Tongue (tissue), 1 donor: ENCODE measurements at regions not wholly inside any gene's neighbourhood (a gene's known extent, or its start where the extent isn't known, plus 50 kb on each side); places are given as distances from the start of the nearest gene placed in this dataset.
"Not testable (repeated sequence)": the region's sequence is repeated elsewhere in the genome, so short reads cannot be mapped to it uniquely, and the experiment has no call there.

Source experiments
- DNase-seq: peaks from one replicate; pipeline ENCODE4 v3.0.0-alpha.2; 2015

DNA sequence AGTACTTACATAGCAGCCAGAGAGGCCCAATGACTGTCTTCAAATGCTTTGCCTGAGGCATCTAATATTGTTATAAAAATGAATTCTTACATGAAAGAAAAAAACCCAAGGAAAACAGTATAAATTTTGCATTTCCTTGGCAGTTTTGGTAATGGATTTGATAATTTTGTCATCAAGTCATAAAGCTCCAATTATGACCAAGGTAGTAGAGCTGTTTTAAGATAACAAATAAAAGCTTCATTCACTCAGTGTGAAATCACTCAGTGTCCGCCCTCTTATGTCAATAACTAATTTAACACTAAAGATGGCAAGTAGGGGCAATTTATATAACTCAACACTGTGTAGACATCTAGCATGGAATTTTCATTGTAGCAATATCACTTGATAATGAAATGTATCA, 193.9 kb downstream of the ANKRD7 start:
- DNase-seq: no peak

DNA sequence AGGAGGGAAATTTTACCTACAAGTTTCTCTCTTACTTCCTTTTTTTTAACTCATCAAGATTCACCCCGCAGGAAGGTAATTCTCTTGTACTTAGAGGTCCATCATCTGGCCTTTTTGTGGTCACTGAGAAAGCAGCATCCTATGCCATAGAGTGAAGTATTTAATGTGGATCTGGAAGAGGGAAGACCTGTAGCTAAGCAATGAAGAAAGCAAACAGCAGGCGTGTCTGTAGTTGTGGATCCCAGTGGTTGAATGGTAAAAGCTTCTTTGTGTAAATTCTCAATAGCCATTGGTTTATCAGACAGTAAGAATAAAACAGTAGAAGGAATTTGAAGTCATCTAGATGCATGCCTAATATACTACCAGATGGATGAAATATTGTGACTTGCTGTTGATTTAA, 196.4 kb downstream of the ANKRD7 start:
- DNase-seq: no peak

DNA sequence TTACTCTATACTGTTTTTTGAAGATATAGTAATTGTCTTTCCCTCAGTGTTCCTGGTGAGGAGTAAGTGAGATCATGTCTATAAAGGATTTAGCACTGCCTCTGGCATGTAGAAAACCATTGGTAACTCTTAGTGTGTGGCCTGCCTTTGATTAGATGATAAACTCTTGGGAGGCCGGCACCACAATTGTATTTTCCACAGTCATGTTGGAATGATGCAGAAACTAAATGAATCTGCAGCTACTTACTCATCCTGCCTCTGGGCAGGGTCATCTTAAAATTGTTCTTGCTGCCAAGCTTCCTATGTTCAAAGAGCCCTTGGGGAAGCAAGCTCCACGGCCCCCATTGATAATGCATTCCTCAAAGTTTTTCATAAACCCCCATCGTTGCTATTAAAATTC, 204.6 kb downstream of the ANKRD7 start:
- DNase-seq: no peak

DNA sequence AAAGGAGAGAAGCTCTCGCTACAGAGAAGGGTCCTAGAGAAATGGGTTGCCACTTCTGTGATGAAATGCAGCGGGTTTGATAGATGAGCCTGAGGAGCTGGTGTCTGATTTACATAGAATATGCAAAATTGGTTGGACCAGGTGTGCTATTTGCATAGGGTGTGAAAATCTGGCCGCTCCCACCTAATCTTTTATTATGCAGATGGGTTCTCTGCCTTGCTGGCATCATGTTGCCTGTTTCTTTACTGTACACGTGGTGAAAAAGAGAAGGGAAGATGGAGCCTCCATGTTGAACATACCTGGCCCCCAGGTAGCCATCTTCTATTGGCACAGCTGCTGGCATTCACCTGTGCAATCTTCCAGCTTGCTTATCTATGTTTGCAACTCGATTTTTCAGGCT, 212.2 kb downstream of the ANKRD7 start:
- no peak for DNase-seq

DNA sequence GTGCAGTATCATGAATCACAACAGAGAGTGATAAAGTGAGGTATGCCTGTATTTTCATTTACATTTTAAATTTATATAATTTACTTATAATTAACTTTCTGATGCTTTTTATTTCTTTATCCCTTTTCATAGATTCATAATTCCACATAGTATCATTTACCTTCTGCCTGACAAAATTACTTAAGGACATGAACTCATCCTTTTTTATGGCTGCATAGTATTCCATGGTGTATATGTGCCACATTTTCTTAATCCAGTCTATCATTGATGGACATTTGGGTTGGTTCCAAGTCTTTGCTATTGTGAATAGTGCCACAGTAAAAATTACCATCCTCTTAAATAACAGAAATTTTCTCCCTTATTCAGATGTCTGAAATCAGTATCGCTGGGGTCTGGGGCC, 224.5 kb downstream of the ANKRD7 start:
- not testable (repeated sequence) for DNase-seq

DNA sequence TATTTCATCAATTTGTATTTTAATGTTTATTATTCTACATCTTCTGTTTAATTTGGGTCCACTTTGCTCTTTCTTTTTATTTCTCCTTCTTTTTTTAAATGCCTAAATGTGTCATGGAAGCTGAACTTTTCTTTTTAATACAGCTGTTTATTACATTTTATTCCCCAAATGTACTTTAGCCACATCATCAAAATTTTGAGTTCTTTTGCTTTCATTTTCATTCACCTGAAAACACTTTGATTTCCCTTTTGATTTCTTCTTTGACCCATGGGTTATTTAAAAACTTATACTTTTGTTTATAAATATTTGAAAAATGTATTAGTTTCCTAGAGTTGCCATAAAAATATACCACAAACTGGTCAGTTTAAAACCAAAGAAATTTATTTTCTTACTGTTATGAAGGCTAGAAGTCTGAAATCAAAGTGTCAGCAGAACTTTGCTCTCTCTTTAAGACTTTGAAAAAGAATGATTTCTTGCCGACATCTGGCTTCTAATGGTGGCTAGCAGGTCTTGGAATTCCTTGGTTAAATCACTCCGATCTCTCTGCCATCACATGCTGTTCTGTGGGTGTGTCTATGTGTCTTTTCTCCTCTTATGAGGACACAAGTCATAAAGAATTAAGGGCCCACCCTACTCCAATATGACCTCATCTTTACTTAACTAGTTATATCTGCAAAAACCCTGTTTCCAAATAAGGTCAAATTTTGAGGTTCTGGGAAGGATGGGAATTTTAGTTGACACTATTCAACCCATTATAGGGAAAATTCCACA, 225.5 kb downstream of the ANKRD7 start:
- no peak for DNase-seq

DNA sequence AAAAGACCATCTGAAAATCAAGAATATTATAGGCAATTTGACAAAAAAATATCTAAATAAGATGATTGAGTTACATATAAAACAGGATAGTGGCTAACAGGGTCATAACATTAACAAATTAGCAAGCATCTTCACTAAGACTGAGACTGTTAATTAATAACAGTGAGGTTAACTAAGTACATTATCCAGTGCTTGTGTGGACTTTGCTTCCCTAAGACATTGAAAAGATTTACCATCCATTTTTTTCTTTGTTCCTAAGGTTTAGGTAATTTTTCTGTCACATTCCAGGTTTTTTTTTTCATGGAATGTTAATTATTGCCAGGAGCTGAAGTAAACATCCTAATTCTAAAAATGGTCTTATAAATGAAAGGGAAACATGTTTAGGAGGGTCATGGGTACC, 227.6 kb downstream of the ANKRD7 start:
- DNase-seq: no peak

- DNase-seq: no peak
Observed at GRCh38 chr7:118467381-118467780, 242.9 kb downstream of the ANKRD7 start.

DNA sequence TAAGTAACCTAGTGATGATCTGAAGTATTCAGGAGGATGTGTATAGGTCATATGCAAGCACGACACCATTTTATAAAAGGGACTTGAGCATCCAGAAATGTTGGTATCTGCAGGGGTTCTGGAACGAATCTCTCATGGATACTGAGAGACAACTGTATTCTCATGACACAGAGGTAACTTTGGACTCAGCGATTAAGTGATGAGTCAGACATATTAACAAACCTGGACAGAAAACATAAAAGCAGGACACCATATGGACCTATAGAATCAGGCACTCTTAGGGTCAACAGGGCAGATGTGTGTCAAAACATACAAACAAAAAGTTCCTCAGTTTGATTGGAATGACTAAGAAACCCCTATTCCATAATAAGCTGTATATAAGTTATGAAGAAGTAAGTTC, 248.1 kb downstream of the ANKRD7 start:
- DNase-seq: no peak

DNA sequence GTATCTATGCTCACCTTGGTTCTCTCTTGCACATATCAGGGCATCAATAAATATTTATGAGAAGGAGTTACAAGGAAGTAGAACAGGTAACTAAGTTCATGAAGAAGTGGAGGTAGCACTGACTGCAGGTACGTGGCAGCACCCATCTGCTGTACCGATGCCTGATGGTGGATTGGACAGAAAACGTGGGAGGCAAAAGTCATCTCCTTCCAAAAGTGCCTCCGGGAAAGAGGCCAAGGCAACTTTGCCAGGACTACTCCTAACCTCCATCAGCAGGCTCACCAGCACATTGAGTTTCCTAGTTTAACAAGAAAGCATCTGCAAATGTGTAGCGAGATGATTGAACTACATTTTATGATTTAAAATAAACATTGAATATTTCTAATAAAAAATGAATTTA, 248.8 kb downstream of the ANKRD7 start:
- no peak for DNase-seq

DNA sequence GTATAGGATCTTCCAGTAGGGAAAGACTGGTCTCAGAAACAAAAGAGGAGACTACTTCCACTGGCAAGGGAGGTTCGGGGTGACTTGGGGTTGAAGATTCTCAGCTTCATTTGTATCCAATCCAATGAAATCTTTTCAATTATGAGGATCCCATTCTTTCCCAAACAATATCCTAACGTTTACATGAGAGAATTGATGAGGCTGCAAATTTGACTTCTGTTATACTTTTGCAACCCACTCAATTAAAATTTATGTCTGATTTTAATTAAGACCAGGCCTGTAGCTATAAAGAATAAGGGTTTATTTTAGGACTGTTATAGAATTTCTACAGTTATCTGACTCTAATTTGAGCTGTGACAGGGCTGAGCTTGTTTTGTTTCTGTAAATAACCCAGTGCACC, 251.5 kb downstream of the ANKRD7 start:
- DNase-seq: no peak

- DNase-seq: no peak
Observed at GRCh38 chr7:118477036-118477435, 252.5 kb downstream of the ANKRD7 start.

DNA sequence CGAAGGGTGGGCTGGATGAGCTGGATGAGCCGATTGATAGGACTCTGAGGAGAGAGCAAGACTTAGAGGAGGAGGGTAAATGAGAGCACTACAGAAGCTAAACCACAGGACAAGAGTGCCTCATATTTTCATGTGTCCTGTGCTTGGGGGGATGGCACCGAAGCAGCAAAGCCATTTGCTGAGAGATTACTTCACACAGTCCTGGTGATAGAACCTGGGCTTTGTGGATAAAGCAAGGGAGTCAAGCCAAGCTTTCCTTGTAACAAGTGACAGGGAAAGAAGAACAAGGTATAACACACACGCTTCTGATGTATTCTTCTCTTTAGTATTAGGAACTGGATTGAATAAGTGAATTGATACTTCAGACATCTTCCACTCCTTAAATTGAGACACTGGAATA, 253.7 kb downstream of the ANKRD7 start:
- DNase-seq: no peak

GRCh38 chr7:118478931-118479330, 254.4 kb downstream of the ANKRD7 start:
- peak; percentile 1 for DNase-seq

DNA sequence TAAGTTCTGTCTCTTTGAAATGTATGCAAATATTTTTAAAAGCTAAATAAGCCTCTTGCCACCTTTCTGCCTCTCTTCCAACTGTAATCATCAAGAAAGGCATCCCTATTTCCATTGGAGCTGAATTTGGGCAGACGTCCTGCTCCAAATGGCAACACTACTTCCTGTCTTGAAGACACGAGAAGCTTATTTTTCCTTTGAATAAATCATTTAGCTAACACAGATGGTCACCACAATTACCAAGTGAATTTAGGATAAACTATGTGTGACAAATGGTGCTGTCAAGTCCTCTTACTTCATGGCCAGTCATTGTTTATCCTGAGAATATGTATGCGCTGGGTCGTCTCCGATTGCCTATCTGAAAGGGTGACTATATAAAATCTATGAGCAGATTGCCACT, 268.0 kb downstream of the ANKRD7 start:
- DNase-seq: no peak

- DNase-seq: no peak
Observed at GRCh38 chr7:118496138-118496644, 271.7 kb downstream of the ANKRD7 start.

GRCh38 chr7:118502235-118502634, 277.7 kb downstream of the ANKRD7 start:
- DNase-seq: no peak

- no peak for DNase-seq
Observed at GRCh38 chr7:118511146-118511545, 286.6 kb downstream of the ANKRD7 start.

- DNase-seq: no peak
Observed at GRCh38 chr7:118517275-118517674, 292.8 kb downstream of the ANKRD7 start.

- DNase-seq: no peak
Observed at GRCh38 chr7:118525020-118525419, 300.5 kb downstream of the ANKRD7 start.

DNA sequence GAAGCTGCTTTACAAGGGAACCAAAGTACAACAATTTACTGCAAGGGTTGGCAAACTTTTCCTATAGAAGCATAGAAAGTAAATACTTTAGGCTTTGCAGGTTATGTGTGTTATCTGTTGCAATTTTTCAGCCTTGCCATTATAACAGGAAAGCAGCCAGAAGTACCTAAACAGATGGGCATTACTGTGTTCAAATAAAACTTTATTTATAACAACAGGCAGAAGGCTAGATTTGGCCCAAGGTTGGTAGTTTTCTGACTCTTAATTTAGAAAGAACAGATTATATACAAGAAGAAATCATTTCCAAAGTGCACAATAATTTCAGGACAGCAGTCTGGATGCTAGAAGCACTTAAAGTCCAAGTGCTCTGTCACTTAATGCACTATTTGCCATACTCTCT, 307.1 kb downstream of the ANKRD7 start:
- DNase-seq: no peak

- DNase-seq: no peak
Observed at GRCh38 chr7:118559207-118559606, 334.7 kb downstream of the ANKRD7 start.

GRCh38 chr7:118563311-118563710, 338.8 kb downstream of the ANKRD7 start:
- no peak for DNase-seq

- DNase-seq: no peak
Observed at GRCh38 chr7:118572604-118573003, 348.1 kb downstream of the ANKRD7 start.

- DNase-seq: no peak
Observed at GRCh38 chr7:118573085-118573484, 348.6 kb downstream of the ANKRD7 start.
